Nephron progenitor cell (in vitro differentiated cells): ENCODE measurements at regions not wholly inside any gene's neighbourhood (a gene's known extent, or its start where the extent isn't known, plus 50 kb on each side); places are given as distances from the start of the nearest gene placed in this dataset.

Source experiments
- DNase-seq: peaks from one replicate; pipeline ENCODE4 v3.0.0; 2021
- H3K27ac Mint-ChIP-seq: 2 replicates; pipeline ENCODE4 v1.8.0; 2021; ENCODE audit warnings: mild to moderate bottlenecking, moderate library complexity, mixed read lengths
- H3K27me3 Mint-ChIP-seq: 2 replicates; pipeline ENCODE4 v1.8.0; 2021; ENCODE audit warnings: mild to moderate bottlenecking, low read depth, mixed read lengths; ENCODE audit not compliant: poor library complexity
- H3K36me3 Mint-ChIP-seq: 2 replicates; pipeline ENCODE4 v1.8.0; 2021; ENCODE audit warnings: low read depth, mixed read lengths
- H3K4me1 Mint-ChIP-seq: 2 replicates; pipeline ENCODE4 v1.8.0; 2021; ENCODE audit warnings: mixed read lengths
- H3K4me3 Mint-ChIP-seq: 2 replicates; pipeline ENCODE4 v1.8.0; 2021; ENCODE audit warnings: mild to moderate bottlenecking, moderate library complexity, mixed read lengths
- H3K9me3 Mint-ChIP-seq: 2 replicates; pipeline ENCODE4 v1.8.0; 2021; ENCODE audit warnings: mild to moderate bottlenecking, moderate library complexity, mixed read lengths
- TF ChIP-seq, protein P1 (sequence below): fragments of 200-600 bp; sonication (generic); IDR thresholded peaks from 2 replicates; pipeline ENCODE4 v1.5.0; 2021; ENCODE audit warnings: antibody characterized with exemption

DNA sequence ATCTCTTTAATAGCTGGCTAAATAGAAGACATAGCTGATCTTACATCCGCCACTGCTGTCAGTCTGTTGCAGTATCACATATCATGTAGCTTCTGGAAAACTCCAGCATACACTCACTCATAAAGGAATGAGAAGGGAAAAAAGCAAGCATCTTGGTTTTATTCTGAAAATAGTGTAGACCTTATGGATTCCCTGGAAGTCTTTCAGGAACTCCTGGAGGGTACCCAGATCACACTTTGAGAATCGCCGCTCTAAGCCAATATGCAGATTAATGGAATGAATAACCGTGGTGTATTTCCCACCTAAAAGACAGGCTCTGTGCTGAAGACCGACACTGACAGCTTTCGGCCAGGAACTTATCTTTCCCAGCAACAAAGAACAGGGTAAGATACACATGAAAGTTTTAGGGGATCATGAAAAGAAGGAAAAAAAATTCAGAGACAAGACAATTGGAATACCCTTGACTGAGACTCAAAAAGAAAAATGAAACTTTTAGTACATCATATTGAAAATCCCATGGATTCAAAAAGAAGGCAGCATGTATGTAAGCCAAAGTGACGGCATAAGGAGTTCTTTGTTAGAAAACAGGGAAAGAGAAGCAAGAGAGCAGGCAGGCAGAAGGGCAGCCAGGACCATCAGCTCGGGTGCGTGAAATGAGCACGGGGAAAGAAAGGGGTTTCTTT, 56.4 kb upstream of the SEC11C start:
- no peaks in the 10 kb centered on the region for H3K9me3 Mint-ChIP-seq
- H3K27ac Mint-ChIP-seq: no peak overlapping the region
- no peak for DNase-seq
- H3K4me3 Mint-ChIP-seq: no peak overlapping the region
- peaks cover 66% of the 10 kb centered on the region for H3K27me3 Mint-ChIP-seq
- TF ChIP-seq, protein P1, sequence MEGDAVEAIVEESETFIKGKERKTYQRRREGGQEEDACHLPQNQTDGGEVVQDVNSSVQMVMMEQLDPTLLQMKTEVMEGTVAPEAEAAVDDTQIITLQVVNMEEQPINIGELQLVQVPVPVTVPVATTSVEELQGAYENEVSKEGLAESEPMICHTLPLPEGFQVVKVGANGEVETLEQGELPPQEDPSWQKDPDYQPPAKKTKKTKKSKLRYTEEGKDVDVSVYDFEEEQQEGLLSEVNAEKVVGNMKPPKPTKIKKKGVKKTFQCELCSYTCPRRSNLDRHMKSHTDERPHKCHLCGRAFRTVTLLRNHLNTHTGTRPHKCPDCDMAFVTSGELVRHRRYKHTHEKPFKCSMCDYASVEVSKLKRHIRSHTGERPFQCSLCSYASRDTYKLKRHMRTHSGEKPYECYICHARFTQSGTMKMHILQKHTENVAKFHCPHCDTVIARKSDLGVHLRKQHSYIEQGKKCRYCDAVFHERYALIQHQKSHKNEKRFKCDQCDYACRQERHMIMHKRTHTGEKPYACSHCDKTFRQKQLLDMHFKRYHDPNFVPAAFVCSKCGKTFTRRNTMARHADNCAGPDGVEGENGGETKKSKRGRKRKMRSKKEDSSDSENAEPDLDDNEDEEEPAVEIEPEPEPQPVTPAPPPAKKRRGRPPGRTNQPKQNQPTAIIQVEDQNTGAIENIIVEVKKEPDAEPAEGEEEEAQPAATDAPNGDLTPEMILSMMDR: no peak
- no peaks in the 10 kb centered on the region for H3K36me3 Mint-ChIP-seq
- peaks cover 16% of the 10 kb centered on the region for H3K4me1 Mint-ChIP-seq

- peaks cover 64% of the 10 kb centered on the region for H3K27me3 Mint-ChIP-seq
- TF ChIP-seq, protein P1: no peak
These were observed 54.4 kb upstream of the SEC11C start for GRCh38 chr18:59085126-59085794.

GRCh38 chr18:59085797-59086196, 53.9 kb upstream of the SEC11C start:
- no peaks in the 10 kb centered on the region for H3K9me3 Mint-ChIP-seq
- TF ChIP-seq, protein P1: no peak

More at GRCh38 chr18:59085126-59085794, 54.4 kb upstream of the SEC11C start:
- Mint-ChIP-seq H3K4me3 (no peak overlapping the region), H3K27ac (no peak overlapping the region), H3K4me1 (peaks cover 4% of the 10 kb centered on the region), H3K36me3 (no peaks in the 10 kb centered on the region), H3K9me3 (no peaks in the 10 kb centered on the region)
- DNase-seq: no peak

DNA sequence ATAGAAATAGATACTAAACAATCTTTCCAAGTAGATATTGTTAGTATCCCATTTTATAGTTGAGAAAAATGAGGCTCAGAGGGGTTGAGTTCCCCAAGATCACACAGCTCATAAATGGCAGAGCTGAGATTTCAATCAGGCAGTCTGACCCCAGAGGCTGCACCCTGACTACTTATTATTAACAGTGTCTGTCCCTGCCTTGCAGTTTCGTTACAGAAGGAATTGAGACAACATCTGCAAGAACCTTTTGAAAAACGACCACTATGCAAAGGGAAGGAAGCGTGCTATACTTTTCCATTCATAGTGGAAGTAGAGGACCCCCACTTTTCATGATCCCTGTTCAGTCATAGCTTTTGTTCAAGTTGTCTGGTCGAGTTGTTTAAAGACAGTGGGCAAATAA, 53.2 kb upstream of the SEC11C start:
- no peak overlapping the region for H3K4me3 Mint-ChIP-seq
- peaks cover 61% of the 10 kb centered on the region for H3K27me3 Mint-ChIP-seq
- DNase-seq: no peak
- H3K9me3 Mint-ChIP-seq: no peaks in the 10 kb centered on the region
- TF ChIP-seq, protein P1: no peak
- peaks cover 10% of the 10 kb centered on the region for H3K4me1 Mint-ChIP-seq
- H3K27ac Mint-ChIP-seq: no peak overlapping the region
- H3K36me3 Mint-ChIP-seq: no peaks in the 10 kb centered on the region

More at GRCh38 chr18:59085797-59086196, 53.9 kb upstream of the SEC11C start:
- H3K27ac Mint-ChIP-seq: no peak overlapping the region
- peaks cover 4% of the 10 kb centered on the region for H3K4me1 Mint-ChIP-seq
- no peak overlapping the region for H3K4me3 Mint-ChIP-seq
- no peak for DNase-seq
- H3K36me3 Mint-ChIP-seq: no peaks in the 10 kb centered on the region
- H3K27me3 Mint-ChIP-seq: peaks cover 68% of the 10 kb centered on the region

GRCh38 chr18:59087391-59087790, 52.3 kb upstream of the SEC11C start:
- TF ChIP-seq, protein P1: no peak
- no peak overlapping the region for H3K4me3 Mint-ChIP-seq
- H3K4me1 Mint-ChIP-seq: peaks cover 14% of the 10 kb centered on the region
- DNase-seq: no peak
- no peaks in the 10 kb centered on the region for H3K36me3 Mint-ChIP-seq
- H3K27ac Mint-ChIP-seq: no peak overlapping the region
- H3K27me3 Mint-ChIP-seq: peaks cover 55% of the 10 kb centered on the region
- no peaks in the 10 kb centered on the region for H3K9me3 Mint-ChIP-seq
